DMS114 treated with DMSO at 0.1 percent for 48 hours (cell line): ENCODE measurements at regions not wholly inside any gene's neighbourhood (a gene's known extent, or its start where the extent isn't known, plus 50 kb on each side); places are given as distances from the start of the nearest gene placed in this dataset.
"Not testable (repeated sequence)": the region's sequence is repeated elsewhere in the genome, so short reads cannot be mapped to it uniquely, and the experiment has no call there.

Experiments
- DNase-seq: peaks from one replicate; lab custom pipeline; 2025; ENCODE audit not compliant: unreplicated experiment; lab: John Stamatoyannopoulos, UW

DNA sequence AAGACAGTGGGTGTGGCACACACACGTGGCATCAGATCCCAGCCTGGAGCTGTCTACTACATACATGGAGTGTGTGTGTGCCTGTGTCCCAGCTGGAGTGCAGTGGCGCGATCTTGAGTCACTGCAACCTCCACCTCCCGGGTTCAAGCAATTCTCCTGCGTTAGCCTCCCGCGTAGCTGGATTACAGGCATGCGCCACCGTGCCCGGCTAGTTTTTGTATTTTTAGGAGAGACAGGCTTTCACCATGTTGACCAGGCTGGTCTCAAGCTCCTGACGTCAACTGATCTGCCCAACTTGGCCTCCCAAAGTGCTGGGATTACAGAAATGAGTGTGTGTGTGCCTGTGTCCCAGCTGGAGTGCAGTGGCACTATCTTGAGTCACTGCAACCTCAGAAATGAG is 108.8 kb downstream of the IL12A start:
- no peak for DNase-seq

DNA sequence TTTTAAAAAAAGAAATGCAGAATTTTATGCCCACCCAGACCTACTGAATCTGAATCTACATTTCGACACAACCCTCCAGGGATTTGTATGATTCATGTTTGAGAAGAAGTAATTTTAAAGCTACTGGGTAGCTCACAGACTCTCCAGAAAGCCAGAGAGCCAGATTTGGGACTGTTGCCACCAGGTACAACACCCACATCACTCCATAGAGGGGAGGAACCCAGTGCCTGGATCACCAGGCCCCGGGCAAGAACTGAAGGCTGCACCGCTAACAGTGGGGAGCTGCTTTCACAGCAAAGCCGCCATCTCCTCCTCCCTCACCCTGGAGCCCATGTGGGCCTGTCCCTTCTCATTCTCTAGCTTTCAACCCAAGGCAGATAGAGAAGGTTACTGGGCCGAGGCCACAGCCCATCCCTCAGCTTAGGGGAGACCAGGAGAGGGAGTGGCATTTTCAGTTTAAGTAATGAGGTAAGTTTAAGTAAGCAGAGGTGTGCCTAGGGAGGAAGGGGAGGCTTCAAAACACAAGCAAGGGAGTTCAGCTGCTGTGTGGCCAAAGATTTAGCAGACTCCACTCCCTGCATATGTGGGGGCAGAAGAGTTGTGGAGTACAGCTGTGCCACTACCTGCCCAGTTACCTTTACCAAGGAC is 109.8 kb downstream of the IL12A start:
- no peak for DNase-seq

- no peak for DNase-seq
Measured at GRCh38 chr3:160098926-160099626, 110.4 kb downstream of the IL12A start.

GRCh38 chr3:160099834-160100233 is 111.2 kb downstream of the IL12A start:
- no peak for DNase-seq

DNA sequence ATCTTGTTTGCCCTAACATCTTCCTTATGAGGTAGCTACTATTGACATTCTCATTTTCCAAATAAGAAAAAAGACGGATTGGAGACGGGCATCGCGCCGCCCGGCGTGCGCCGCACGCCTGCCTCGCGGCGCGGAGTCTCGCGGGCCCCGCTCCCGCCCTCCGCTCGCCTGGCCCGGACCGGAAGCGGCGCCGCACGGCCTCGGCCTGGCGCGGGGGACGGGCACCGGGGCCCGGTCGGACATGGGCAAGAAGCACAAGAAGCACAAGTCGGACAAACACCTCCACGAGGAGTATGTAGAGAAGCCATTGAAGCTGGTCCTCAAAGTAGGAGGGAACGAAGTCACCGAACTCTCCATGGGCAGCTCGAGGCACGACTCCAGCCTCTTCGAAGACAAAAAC is 112.0 kb downstream of the IL12A start:
- no peak for DNase-seq

GRCh38 chr3:160102001-160102400 is 113.4 kb downstream of the IL12A start:
- DNase-seq: not testable (repeated sequence)

GRCh38 chr3:160103397-160103796 is 114.8 kb downstream of the IL12A start:
- DNase-seq: no peak

DNA sequence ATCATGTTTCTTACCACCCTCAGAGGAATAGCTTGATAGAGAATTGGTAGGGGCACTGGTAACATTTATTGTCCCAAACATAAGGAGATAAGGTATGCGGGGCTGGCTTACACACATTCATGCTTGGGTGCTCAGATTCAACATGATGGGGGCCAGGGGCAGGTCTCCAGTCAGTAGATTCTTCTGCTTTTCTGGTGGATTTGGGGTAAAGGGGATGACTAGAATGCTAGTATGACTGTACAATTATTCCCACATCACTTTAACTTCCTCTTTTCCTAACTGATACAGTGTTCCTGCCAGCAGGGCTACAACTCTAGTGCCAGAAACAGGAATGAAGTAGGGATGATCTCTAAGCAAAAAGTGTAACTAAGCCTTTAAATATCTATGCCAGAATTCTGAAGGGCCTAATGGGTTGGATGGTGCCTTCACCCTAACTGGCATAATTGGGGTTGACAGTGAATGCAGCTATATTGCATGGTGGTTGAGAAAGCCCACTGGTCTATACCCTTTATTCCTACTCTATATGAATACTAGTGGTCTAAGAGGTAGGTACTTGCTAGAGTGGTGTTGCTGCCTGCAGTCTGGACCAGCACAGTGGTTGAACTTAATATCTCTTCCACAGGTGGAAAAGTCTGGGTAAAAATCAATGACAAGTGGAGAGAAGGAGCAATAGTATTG is 117.4 kb downstream of the IL12A start:
- DNase-seq: no peak

- no peak for DNase-seq
Measured at GRCh38 chr3:160106905-160107861, 118.0 kb upstream of the C3orf80 start.

DNA sequence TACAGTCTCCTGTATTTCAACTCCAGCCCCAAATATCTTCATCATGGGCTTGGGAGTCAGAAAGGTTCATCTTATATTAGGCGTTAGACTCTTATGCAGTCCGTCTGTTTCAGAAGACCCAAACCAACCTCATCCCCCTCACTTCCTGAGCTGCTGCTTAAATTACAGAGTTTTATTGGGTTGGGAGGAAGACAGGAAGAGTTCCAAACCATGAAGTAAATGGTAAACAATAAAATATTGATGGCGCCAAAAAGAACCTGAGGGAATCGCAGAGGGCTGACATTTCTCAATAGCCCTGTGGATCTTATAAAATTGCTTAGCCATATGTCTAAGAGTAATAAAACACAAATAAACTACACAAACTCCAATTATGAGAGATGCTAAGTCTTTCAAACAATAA is 116.9 kb upstream of the C3orf80 start:
- no peak for DNase-seq

GRCh38 chr3:160112481-160112880 is 112.7 kb upstream of the C3orf80 start:
- no peak for DNase-seq

- no peak for DNase-seq
Measured at GRCh38 chr3:160112996-160113395, 112.2 kb upstream of the C3orf80 start.

GRCh38 chr3:160114355-160114995 is 110.7 kb upstream of the C3orf80 start:
- no peak for DNase-seq

DNA sequence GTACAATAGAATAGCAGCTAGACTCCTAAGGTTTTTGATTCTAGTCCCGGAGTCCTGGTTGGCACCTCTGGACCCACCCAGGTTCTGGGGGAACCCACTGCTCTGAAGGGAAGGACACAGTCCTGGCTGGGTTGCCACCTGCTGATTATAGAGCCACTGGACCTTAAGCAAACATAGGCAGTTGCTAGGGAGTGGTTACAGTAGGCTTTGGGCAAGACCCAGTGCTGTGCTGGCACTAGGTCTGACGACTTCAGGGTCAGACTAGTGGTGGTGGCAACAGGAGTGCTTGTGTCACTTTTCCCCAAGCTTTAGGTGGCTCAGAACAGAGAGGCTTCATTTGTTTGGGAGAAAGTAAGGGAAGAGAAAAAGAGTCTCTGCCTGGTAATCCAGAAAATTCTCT is 109.8 kb upstream of the C3orf80 start:
- DNase-seq: no peak

- no peak for DNase-seq
Measured at GRCh38 chr3:160124224-160124623, 101.0 kb upstream of the C3orf80 start.

GRCh38 chr3:160125258-160125657 is 100.0 kb upstream of the C3orf80 start:
- DNase-seq: no peak

- no peak for DNase-seq
Measured at GRCh38 chr3:160126051-160126450, 99.2 kb upstream of the C3orf80 start.

DNA sequence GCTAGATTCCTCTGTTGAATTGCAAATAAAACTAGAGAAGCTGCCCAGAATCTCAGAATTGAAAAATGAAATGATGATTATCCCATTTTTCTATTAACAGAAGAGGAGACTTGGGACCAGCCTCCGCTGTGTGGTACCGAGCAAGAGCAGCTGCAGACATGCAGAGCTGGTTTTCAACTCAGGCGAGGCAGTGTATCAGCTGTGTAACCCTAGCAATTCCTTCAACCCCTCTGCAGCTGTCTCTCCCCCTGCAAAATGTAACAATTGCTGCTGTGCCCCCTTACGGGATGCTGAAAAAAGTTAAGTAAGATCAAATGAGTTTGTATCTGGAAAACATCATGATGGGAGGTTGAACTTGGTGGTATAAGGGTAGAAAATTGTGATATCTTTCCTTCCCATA is 98.5 kb upstream of the C3orf80 start:
- no peak for DNase-seq

DNA sequence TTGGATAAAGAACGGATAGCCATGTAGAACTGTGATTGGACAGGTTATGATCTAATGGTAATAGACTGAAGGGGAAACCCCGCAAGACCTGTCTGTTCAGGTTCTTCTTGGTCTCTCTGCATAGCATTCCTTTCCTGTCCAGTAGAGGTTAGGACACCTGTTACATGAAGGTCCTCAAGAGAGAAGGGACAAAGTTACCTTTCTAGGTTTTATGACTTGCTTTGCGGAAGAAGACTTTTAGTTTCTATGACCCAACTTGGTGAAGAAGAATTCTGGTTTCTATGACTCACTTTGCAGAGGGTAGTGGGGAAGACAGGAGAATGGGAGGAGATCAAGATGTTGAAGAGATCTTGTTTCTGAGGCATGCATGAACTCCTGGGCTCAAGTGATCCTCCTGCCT is 97.9 kb upstream of the C3orf80 start:
- no peak for DNase-seq

- no peak for DNase-seq
Measured at GRCh38 chr3:160128056-160128455, 97.2 kb upstream of the C3orf80 start.
